ENCODE measurements at regions not wholly inside any gene's neighbourhood (a gene's known extent, or its start where the extent isn't known, plus 50 kb on each side); places are given as distances from the start of the nearest gene placed in this dataset.

DNA sequence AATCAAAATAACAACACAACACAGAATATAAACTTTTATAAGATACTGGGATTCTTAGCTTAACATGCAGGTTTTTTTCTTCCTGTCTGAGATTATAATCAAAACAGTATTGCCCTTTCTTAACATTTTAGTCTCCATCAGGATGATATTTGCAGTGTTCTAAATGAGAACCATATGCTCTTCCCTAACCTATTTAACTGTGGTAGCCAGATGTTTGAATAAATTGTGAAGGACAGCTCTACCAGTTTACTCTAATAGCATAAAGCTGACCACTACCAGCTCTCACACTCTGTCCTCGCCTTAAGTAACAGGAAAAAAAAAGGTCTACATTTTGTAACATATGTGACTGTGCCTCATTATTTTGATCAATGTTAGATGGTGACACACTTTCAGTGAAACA, 618.7 kb upstream of the SGCG start:
- Histone ChIP-seq H3K27me3 (ENCODE audit: control insufficient read depth, insufficient read depth, low read length) (no peaks in the 10 kb centered on the region), H3K9ac (ENCODE audit: insufficient read depth, low read length) (no peak overlapping the region), H3K36me3 (ENCODE audit: control insufficient read depth, insufficient read depth, low read length) (no peaks in the 10 kb centered on the region), H2AFZ (ENCODE audit: low read length) (no peak overlapping the region), H3K4me3 (replicated peaks in 1 of 4; ENCODE audit: control extremely low read depth in 1 of 4, insufficient read depth in 1 of 4, low read depth in 3 of 4, low read length in 4 of 4) (no peak overlapping the region), H3K27ac (ENCODE audit: insufficient read depth, low read length) (no peak overlapping the region), H3K4me1 (ENCODE audit: control insufficient read depth, extremely low read depth, insufficient read depth, low read length) (no peaks in the 10 kb centered on the region), H3K9me3 (ENCODE audit: control insufficient read depth, insufficient read depth, low read depth, low read length) (no peaks in the 10 kb centered on the region), H3K79me2 (ENCODE audit: control insufficient read depth, insufficient read depth, low read length) (no peaks in the 10 kb centered on the region), H4K20me1 (ENCODE audit: control insufficient read depth, extremely low read depth, insufficient read depth, low read length) (no peaks in the 10 kb centered on the region), H3K4me2 (ENCODE audit: extremely low read depth, insufficient read depth, low read length) (no peak overlapping the region)
- TF ChIP-seq CTCF (conservative IDR thresholded peaks at IDR 0.05 in 1 of 2, IDR thresholded peaks at IDR 0.05 in 1 of 2; ENCODE audit: low read depth in 1 of 2, low read length in 2 of 2) (no peak), EZH2 (IDR thresholded peaks at IDR 0.05; ENCODE audit: low read length, missing control alignments) (no peak)
- DNase-seq (ENCODE audit: low read depth in 2 of 2) = no peak

DNA sequence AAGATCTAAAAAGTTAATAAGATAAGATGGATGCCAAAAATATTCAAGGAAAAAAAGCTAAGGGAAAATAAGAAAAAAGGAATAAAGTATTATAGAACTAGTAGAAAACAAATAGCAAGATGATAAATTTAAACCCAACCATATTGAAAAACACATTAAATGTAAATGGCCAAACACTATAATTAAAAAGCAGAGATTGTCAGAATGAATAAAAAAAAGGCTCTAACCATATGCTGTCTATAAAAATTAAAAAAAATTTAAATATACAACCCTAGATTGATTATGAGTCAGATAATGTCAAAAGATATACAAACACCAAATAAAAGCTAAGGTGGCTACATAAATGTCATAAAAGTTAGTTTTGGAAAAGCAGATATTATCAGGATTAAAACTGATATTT, 617.5 kb upstream of the SGCG start:
- no peak overlapping the region for H2AFZ ChIP-seq (ENCODE audit: low read length)
- no peaks in the 10 kb centered on the region for H3K4me1 ChIP-seq (ENCODE audit: control insufficient read depth, extremely low read depth, insufficient read depth, low read length)
- no peaks in the 10 kb centered on the region for H3K9me3 ChIP-seq (ENCODE audit: control insufficient read depth, insufficient read depth, low read depth, low read length)
- H3K27me3 ChIP-seq (ENCODE audit: control insufficient read depth, insufficient read depth, low read length) = no peaks in the 10 kb centered on the region
- H3K9ac ChIP-seq (ENCODE audit: insufficient read depth, low read length) = no peak overlapping the region
- H3K36me3 ChIP-seq (ENCODE audit: control insufficient read depth, insufficient read depth, low read length) = no peaks in the 10 kb centered on the region
- no peak for TF ChIP-seq EZH2 (IDR thresholded peaks at IDR 0.05; ENCODE audit: low read length, missing control alignments)
- no peak for TF ChIP-seq CTCF (conservative IDR thresholded peaks at IDR 0.05 in 1 of 2, IDR thresholded peaks at IDR 0.05 in 1 of 2; ENCODE audit: low read depth in 1 of 2, low read length in 2 of 2)
- H3K27ac ChIP-seq (ENCODE audit: insufficient read depth, low read length) = no peak overlapping the region
- H3K4me2 ChIP-seq (ENCODE audit: extremely low read depth, insufficient read depth, low read length) = no peak overlapping the region
- H3K79me2 ChIP-seq (ENCODE audit: control insufficient read depth, insufficient read depth, low read length) = no peaks in the 10 kb centered on the region
- DNase-seq (ENCODE audit: low read depth in 2 of 2) = no peak
- no peaks in the 10 kb centered on the region for H4K20me1 ChIP-seq (ENCODE audit: control insufficient read depth, extremely low read depth, insufficient read depth, low read length)
- no peak overlapping the region for H3K4me3 ChIP-seq (replicated peaks in 1 of 4; ENCODE audit: control extremely low read depth in 1 of 4, insufficient read depth in 1 of 4, low read depth in 3 of 4, low read length in 4 of 4)

DNA sequence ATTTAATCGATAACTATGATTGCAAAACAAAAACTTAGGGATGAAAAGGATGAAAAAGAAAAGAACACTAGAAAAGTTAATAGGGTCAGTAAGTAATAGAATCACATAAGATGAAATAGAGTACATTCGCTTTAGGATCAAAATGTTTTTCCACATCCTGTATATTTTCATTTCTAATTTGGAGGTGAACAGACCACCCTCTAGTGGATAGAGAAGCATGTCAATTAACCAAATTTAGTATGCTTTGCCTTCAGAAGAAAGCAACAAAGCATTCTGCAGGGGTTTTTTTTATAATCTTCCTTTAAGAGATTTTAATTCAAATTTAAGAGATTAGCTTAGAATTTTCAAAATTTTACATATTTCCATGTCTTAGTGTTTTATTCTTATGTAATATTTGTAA, 611.0 kb upstream of the SGCG start:
- DNase-seq (ENCODE audit: low read depth in 2 of 2) = peak in 1 of 2 donors; percentile 3
- no peaks in the 10 kb centered on the region for H3K4me1 ChIP-seq (ENCODE audit: control insufficient read depth, extremely low read depth, insufficient read depth, low read length)
- H3K27ac ChIP-seq (ENCODE audit: insufficient read depth, low read length) = no peak overlapping the region
- no peak overlapping the region for H3K4me2 ChIP-seq (ENCODE audit: extremely low read depth, insufficient read depth, low read length)
- no peak overlapping the region for H3K9ac ChIP-seq (ENCODE audit: insufficient read depth, low read length)
- H3K4me3 ChIP-seq (replicated peaks in 1 of 4; ENCODE audit: control extremely low read depth in 1 of 4, insufficient read depth in 1 of 4, low read depth in 3 of 4, low read length in 4 of 4) = no peak overlapping the region
- TF ChIP-seq CTCF (conservative IDR thresholded peaks at IDR 0.05 in 1 of 2, IDR thresholded peaks at IDR 0.05 in 1 of 2; ENCODE audit: low read depth in 1 of 2, low read length in 2 of 2) = no peak
- no peak for TF ChIP-seq EZH2 (IDR thresholded peaks at IDR 0.05; ENCODE audit: low read length, missing control alignments)
- no peaks in the 10 kb centered on the region for H3K9me3 ChIP-seq (ENCODE audit: control insufficient read depth, insufficient read depth, low read depth, low read length)
- no peak overlapping the region for H2AFZ ChIP-seq (ENCODE audit: low read length)
- H3K27me3 ChIP-seq (ENCODE audit: control insufficient read depth, insufficient read depth, low read length) = no peaks in the 10 kb centered on the region
- no peaks in the 10 kb centered on the region for H3K36me3 ChIP-seq (ENCODE audit: control insufficient read depth, insufficient read depth, low read length)
- H4K20me1 ChIP-seq (ENCODE audit: control insufficient read depth, extremely low read depth, insufficient read depth, low read length) = no peaks in the 10 kb centered on the region
- H3K79me2 ChIP-seq (ENCODE audit: control insufficient read depth, insufficient read depth, low read length) = no peaks in the 10 kb centered on the region
